HepG2 (cell line): ENCODE measurements at regions not wholly inside any gene's neighbourhood (a gene's known extent, or its start where the extent isn't known, plus 50 kb on each side); places are given as distances from the start of the nearest gene placed in this dataset.

Source experiments
- EHMT2 ChIP-seq: fragments of 200-600 bp; sonication (generic); IDR thresholded peaks from 2 replicates; pipeline ENCODE4 v1.7.0; 2017; ENCODE audit warnings: antibody characterized with exemption, low read depth, low read length, borderline replicate concordance
- EZH2 ChIP-seq: conservative IDR thresholded peaks from 2 replicates; pipeline ENCODE4 v1.6.1; 2012; ENCODE audit warnings: mild to moderate bottlenecking, low read depth, low read length, moderate library complexity
- MXI1 ChIP-seq: IDR thresholded peaks from 3 replicates; pipeline ENCODE4 v1.6.1; 2012; ENCODE audit warnings: low read depth, low read length, inconsistent platforms, borderline replicate concordance
- POLR2AphosphoS5 ChIP-seq: IDR thresholded peaks from 2 replicates; pipeline ENCODE4 v1.6.1; 2012; ENCODE audit warnings: low read depth, low read length
- POLR2G ChIP-seq: fragments of 200-400 bp; formaldehyde crosslinking; IDR thresholded peaks from 2 replicates; pipeline ENCODE4 v1.6.1; 2018; ENCODE audit warnings: mild to moderate bottlenecking, low read depth, low read length, moderate library complexity
- RORA ChIP-seq: sonication (generic); formaldehyde crosslinking; IDR thresholded peaks from 2 replicates; pipeline ENCODE4 v1.5.0; 2020; ENCODE audit warnings: mild to moderate bottlenecking, missing genetic modification reagents, moderate library complexity
- SP1 ChIP-seq, 2 experiments: fragments of 450-650 bp in 1 of 2; sonication (generic) in 1 of 2; formaldehyde crosslinking in 1 of 2; IDR thresholded peaks; 2 replicates each; pipeline versions ENCODE4 v1.4.0 to v1.6.1; 2016 to 2020; ENCODE audit warnings: missing genetic modification reagents in 1 of 2
- TGIF2 ChIP-seq: IDR thresholded peaks from 2 replicates; pipeline ENCODE4 v1.6.1; 2016; ENCODE audit warnings: control low read depth, missing compliant biosample characterization
- ZNF326 ChIP-seq: sonication (generic); formaldehyde crosslinking; IDR thresholded peaks from 2 replicates; pipeline ENCODE4 v1.4.0; 2020; ENCODE audit warnings: missing genetic modification reagents, borderline replicate concordance
- TF ChIP-seq, protein P1 (sequence below): sonication (generic); formaldehyde crosslinking; IDR thresholded peaks from 2 replicates; pipeline ENCODE4 v1.5.0; 2020; ENCODE audit warnings: mild to moderate bottlenecking, missing genetic modification reagents, moderate library complexity

DNA sequence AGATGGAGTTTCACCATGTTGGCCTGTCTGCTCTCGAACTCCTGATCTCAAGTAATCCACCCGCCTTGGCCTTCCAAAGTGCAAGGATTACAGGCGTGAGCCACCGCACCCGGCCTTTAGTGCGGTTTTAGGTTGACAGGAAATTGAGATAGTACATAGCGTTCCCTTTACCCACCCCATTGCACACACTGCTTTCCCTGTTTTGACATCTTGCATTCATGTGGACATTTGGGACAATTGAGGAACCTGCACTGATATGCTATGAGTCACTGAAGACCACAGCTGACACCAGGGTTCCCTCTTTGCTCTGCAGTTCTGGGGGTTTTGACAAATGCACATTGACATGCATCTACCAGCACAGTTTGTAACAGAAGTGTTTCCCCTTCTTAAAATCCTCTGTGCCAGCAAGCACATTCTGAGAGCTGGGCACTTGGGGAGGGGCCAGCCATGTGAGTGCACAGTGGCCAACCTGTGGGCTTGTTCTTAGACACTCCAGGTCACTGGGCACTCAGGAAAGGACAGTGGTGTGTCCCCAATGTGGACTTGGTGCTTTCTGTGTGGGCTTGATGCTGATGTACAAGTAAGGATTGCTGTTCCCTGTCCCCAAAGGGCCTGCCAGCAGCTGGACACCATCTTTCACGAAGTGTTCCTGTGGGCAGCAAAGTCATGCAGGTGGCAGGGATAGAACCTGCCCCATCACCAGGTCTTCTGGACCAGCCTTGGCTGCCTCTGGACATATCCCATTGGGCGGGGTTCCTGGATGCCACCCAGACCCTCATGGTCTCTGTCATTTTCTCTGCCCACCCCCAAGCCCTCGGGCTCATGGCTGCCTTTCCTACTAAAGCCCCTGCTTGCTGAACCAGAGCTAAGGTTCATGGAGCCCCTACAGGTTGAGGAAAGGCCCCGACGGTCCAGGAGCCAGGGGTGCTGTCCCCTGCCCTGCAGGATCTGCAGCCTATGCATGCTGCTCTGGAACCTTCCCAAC is 579.8 kb downstream of the GLRX3 start:
- TF ChIP-seq, protein P1, sequence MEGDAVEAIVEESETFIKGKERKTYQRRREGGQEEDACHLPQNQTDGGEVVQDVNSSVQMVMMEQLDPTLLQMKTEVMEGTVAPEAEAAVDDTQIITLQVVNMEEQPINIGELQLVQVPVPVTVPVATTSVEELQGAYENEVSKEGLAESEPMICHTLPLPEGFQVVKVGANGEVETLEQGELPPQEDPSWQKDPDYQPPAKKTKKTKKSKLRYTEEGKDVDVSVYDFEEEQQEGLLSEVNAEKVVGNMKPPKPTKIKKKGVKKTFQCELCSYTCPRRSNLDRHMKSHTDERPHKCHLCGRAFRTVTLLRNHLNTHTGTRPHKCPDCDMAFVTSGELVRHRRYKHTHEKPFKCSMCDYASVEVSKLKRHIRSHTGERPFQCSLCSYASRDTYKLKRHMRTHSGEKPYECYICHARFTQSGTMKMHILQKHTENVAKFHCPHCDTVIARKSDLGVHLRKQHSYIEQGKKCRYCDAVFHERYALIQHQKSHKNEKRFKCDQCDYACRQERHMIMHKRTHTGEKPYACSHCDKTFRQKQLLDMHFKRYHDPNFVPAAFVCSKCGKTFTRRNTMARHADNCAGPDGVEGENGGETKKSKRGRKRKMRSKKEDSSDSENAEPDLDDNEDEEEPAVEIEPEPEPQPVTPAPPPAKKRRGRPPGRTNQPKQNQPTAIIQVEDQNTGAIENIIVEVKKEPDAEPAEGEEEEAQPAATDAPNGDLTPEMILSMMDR (CRISPR knock-in tag) = no peak
- TF ChIP-seq EHMT2 (no peak), POLR2G (no peak), POLR2AphosphoS5 (no peak), RORA (CRISPR knock-in tag) (no peak), EZH2 (no peak), ZNF326 (CRISPR knock-in tag) (no peak), MXI1 (no peak), TGIF2 (CRISPR knock-in tag) (no peak), SP1 (IDR thresholded peaks at IDR 0.05) (no peak), SP1 (CRISPR knock-in tag; IDR thresholded peaks at IDR 0.05) (no peak)
